ENCODE measurements at regions not wholly inside any gene's neighbourhood (a gene's known extent, or its start where the extent isn't known, plus 50 kb on each side); places are given as distances from the start of the nearest gene placed in this dataset.

DNA sequence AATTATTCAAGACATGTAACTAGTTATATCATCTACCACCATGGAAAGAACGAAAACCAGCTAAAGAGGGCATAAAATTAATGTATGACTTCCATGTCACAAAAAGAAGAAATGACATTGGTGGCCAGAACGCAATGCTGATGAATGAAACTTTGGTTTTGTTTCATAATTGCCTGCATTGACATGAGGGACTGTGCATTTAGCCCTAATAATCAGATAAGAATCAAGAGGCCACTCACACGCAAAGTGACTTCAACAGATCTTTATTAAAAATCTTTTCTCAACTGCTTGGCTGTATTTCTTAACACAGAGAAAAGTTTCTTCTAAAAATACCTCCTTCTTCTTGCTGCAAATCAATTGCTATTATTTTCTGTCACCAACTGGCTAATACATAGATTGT is 184.7 kb upstream of the RUNX1 start:
- DNase-seq, result no peak

DNA sequence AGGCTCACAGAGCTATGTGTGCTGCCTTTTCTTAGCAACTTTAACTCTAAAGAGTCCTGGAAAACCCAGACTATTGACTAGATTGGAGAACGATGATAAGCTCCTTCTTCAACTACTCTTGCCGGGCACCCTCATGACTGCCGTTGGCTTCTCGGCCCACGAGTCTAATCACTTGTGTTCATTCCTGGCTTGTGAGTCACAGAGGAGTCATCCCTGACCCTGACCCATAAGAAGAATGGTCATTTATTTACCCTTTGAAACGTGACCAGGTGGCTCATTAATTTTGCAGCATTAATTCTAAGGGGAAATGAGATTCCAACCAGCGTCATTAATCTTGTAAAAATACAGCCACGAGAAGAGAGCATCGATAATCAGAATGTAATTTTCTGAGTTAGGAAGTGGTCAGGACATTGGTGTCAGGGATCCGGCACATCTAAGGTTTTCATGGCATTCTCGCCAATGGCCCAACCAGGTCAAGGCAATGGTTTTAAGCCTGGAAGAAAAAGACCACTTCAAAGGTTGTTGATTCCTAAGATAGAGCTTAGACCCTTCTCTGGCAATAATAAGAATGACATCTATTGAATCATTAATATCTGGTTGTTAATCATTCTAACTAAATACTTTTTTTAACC is 183.6 kb upstream of the RUNX1 start:
- DNase-seq, result peak; percentile 64

- peak; percentile 49 for DNase-seq
Observed at GRCh38 chr21:35231090-35231489, 182.0 kb upstream of the RUNX1 start.

- DNase-seq, result peak; percentile 23
Observed at GRCh38 chr21:35229290-35229689, 180.2 kb upstream of the RUNX1 start.

GRCh38 chr21:35227786-35228185 is 178.7 kb upstream of the RUNX1 start:
- peak; percentile 96 for DNase-seq

DNA sequence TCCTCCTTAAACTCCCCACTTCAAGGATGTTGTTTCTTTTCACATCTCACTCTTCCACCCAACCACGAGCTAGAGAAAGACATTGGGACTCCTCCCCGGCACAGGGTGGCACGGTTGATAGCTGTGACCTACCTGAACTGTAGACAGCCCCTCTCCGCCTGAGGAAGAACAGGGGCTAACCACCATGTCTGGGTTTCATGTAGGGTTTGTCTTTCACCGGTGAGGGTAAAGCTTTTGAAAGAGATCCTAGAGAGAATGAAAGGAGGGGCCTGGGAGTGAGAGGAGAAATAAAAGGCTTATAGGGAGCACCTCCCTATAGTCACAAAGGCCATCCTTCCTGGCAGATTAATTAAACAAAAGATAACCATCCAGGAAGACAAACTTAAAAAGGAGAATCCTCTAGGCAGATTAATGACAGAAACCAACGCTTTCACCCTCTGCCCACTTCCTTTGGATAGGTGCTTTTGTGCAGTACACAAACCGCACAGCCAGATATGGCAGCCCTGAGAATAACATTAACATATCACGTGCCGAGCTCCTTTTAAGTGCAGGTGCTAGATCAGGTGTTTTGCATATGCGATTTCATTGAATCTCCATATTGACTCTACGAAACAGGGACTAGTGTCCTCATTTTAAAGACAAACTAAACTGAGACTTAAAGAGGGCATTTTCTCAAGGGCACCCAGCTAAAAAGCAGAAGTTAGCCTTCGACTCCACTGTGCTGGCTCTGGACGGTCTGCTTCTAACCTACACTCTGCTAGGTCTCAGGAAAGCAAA is 178.1 kb upstream of the RUNX1 start:
- peak; percentile 83 for DNase-seq

GRCh38 chr21:35226328-35226727 is 177.2 kb upstream of the RUNX1 start:
- DNase-seq, result peak; percentile 22

DNA sequence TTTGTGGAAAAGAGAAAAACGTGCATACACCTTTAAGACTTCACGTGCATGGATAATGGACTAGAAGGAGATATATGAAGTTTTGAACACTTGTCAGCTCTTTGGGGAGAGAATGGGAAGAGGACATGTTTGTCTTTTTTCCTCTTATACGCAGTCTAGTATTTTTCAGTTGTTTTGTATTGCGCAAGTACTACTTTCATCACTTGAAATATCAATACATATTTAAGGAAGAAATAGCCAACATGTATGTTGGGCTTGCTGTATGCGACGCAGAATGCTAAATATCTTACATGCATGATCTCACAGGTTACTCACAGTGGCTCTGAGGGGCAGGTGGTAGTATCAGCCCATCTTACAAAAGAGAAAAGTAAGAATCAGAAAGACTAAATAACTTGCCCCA is 176.5 kb upstream of the RUNX1 start:
- no peak for DNase-seq

DNA sequence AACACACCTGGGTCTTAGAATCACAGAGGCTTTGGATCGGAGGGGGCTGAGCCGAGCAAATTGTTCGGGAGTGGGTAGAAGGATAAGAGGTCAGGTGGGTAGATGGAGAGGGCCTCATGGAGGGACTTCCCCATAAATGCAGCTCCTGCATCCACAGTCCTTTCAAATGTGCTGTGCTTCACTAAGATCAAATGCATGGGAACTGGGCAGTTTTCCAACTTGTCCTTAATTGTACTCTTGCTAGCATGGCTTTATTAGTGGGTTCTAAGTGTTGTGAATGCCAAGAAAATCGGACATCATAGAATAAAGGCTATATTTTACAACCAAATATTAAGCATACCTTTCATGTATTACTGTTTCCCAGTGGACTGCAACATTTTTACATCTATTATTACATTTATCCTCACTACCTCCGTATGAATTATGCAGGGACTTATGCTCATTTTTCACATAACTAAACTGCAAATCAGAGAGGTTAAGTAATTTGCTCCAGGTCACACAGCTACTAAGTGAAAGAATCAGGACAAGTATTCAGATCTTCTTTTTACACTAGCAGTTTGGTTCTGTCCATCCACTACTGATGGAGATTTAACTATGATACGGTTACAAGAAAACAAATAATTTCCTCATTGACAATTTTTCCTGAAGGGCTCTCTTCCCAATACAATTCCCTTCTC is 174.5 kb upstream of the RUNX1 start:
- no peak for DNase-seq

GRCh38 chr21:35222541-35222941 is 173.4 kb upstream of the RUNX1 start:
- DNase-seq, result no peak

GRCh38 chr21:35222021-35222420 is 172.9 kb upstream of the RUNX1 start:
- no peak for DNase-seq

DNA sequence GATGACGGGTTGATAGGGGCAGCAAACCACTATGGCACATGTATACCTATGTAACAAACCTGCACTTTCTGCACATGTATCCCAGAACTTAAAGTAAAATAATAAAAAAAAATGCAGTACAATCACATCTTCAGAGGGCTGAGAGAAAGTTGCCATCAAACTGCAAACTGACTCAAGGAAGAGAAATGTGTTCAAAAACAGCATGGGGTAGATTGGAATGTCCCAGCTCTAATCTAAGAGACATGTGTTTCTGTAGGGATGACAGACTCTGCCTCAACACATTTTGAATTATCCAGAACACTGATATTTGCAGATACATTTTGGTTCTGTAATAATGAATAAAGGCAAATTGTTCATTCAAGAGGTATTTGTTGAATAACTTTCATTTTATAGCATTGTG is 171.2 kb upstream of the RUNX1 start:
- no peak for DNase-seq

- peak; percentile 32 for DNase-seq
Observed at GRCh38 chr21:35219719-35220118, 170.6 kb upstream of the RUNX1 start.

DNA sequence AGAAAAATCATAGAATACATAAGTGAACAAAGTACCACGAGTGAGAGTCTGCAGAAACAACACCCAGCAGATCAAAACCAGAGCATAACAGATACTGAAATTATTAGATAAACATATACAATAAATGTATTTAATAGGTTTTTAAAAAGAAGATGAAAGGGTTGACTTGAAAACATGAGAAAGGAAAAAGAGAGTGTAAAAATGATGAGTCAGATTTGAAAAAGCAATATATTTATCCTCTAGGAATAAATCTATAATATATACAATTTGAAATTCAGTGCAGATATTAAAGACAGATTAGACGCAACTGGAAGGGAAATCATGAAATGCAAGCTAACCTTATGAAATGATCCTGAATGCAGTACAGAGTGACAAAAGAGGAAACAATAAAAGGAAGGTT is 170.2 kb upstream of the RUNX1 start:
- DNase-seq, result no peak

DNA sequence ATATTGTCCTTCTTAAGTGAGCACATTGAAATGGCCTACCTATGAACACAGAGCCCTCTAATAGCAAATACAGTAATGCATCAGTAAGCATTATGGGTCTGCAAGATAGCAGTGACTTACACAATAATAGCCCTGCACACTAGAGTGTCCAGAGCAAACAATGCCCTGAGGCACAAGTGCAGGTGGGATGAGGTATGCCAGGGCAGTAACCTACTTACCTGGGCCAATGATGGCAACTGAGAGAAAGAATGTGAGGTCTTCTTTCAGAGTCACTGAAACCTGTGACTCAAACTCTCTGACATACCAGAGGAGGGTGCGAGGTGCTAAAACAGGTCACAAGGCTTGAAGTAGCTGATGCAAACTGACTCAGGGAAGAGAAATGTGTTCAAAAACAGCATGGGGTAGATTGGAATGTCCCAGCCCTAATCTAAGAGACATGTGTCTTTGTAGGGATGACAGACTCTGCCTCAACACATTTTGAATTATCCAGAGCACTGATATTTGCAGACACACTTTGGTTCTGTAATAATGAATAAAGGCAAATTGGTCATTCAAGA is 168.5 kb upstream of the RUNX1 start:
- DNase-seq, result peak; percentile 88

- no peak for DNase-seq
Observed at GRCh38 chr21:35216996-35217395, 167.9 kb upstream of the RUNX1 start.

- no peak for DNase-seq
Observed at GRCh38 chr21:35215870-35216269, 166.8 kb upstream of the RUNX1 start.

DNA sequence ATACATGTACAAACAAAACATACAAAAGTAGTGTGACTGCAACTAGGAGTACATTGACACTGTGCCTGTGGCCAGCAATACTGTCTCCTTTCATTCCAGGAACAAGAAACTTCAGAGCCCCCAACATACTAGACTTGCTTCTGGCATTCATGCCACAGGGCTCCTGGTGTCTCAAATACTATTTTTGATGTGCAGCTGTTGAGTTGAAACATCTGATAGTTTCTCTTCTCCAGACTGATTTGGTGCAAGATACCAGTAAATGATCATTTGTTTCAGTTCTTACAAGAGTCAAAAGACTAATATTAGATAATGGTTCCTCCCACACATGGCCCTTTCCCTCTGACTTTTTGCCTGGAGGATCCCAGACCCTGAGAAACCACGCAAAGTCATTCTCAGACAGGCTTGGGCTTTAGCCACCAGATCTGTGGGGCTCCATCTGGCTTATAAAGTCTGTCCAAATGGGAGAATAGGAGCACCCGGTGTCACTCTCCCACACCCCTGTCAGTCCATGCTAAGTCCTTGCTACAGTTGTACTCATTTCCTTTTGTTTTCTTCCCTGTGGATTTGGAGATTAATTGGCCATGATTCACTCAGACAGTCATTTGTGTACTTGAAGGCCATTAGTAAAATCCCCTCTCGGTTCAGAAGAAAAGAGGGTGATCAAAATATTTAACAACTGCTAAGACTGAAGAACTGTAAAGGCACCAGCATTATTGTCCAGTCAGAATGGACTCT is 163.5 kb upstream of the RUNX1 start:
- DNase-seq, result no peak

DNA sequence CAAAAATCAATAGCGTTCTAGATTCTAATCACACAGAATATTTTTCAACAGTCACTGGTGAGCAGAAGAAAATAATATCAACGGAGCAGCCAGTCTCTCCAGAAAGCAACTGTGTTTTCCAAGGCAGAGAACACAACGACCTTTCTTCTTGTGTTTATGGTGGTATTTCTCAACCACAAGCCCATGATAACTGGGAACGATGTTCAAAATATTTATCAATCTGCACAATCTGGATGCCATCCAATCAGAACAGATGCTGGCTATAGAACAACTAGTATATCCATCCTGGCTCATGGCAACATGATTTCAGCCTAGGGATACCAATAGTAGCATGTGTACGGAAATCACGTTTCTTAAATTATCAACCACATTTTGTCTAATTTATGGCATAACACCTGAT is 162.7 kb upstream of the RUNX1 start:
- no peak for DNase-seq

- no peak for DNase-seq
Observed at GRCh38 chr21:35210093-35210492, 161.0 kb upstream of the RUNX1 start.

DNA sequence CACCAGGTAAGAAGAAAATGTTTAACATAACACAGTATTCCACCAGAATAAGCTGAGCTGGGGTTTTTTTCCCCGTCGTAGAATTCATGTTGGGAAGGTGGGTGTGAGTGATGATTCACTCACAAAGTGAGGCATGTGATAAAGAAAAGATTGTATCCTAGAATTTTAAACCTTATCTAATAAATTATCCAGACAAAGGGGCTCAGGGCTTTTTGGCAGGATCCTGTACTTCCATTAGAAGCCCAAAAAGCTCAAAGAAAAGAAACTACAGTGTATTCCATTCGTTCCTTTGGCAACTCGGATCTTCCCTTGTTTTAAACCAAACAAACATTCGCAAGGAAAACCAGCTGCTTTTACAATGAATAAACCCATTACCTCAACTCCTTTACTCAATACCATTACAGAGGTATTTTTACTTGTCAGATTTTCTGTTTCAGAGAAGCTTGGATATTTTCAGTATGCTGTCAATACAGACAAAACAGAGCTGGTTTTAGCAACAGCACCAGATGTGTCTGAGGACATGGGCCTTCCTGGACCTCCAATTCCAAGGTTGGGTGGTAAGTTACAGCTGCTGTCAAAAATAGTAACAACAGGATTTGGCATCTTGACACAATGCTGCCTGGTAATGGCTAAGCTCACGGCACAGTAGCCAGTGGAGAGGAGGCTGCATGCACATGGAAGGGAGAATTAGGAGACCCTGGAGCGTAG is 159.9 kb upstream of the RUNX1 start:
- DNase-seq, result no peak

GRCh38 chr21:35208104-35208503 is 159.0 kb upstream of the RUNX1 start:
- DNase-seq, result no peak

- DNase-seq, result no peak
Observed at GRCh38 chr21:35207322-35207721, 158.2 kb upstream of the RUNX1 start.
